HG03575 (cell line): ENCODE measurements at regions not wholly inside any gene's neighbourhood (a gene's known extent, or its start where the extent isn't known, plus 50 kb on each side); places are given as distances from the start of the nearest gene placed in this dataset.

Experiments
- ATAC-seq: cut with Tn5 transposase; IDR thresholded peaks from one replicate; pipeline ENCODE4 v1.9.1; 2021; ENCODE audit not compliant: unreplicated experiment, insufficient number of reproducible peaks, low FRiP score; ENCODE audit errors: extremely low read depth

GRCh38 chr12:4014858-4015224 lies 141.6 kb upstream of the PARP11 start:
- no peak for ATAC-seq

- ATAC-seq: no peak
These were observed 141.2 kb upstream of the PARP11 start for GRCh38 chr12:4014444-4014843.

GRCh38 chr12:4012977-4013968 lies 140.1 kb upstream of the PARP11 start:
- no peak for ATAC-seq

GRCh38 chr12:4012073-4012472 lies 138.9 kb upstream of the PARP11 start:
- ATAC-seq: no peak

GRCh38 chr12:4011597-4011996 lies 138.4 kb upstream of the PARP11 start:
- no peak for ATAC-seq

GRCh38 chr12:4009979-4010704 lies 136.9 kb upstream of the PARP11 start:
- ATAC-seq: no peak

GRCh38 chr12:4006743-4007142 lies 133.5 kb upstream of the PARP11 start:
- ATAC-seq: no peak

GRCh38 chr12:4005851-4006430 lies 132.7 kb upstream of the PARP11 start:
- no peak for ATAC-seq

GRCh38 chr12:4003576-4003975 lies 130.4 kb upstream of the PARP11 start:
- no peak for ATAC-seq

GRCh38 chr12:4002601-4003000 lies 129.4 kb upstream of the PARP11 start:
- ATAC-seq: no peak

GRCh38 chr12:4001841-4002240 lies 128.6 kb upstream of the PARP11 start:
- ATAC-seq: no peak

- ATAC-seq: no peak
These were observed 127.8 kb upstream of the PARP11 start for GRCh38 chr12:4001031-4001430.

GRCh38 chr12:3999904-4000303 lies 126.7 kb upstream of the PARP11 start:
- no peak for ATAC-seq

GRCh38 chr12:3998968-3999792 lies 126.0 kb upstream of the PARP11 start:
- no peak for ATAC-seq

GRCh38 chr12:3998397-3998796 lies 125.2 kb upstream of the PARP11 start:
- no peak for ATAC-seq

GRCh38 chr12:3996322-3996721 lies 123.1 kb upstream of the PARP11 start:
- ATAC-seq: no peak

- no peak for ATAC-seq
These were observed 122.1 kb upstream of the PARP11 start for GRCh38 chr12:3995306-3995705.

GRCh38 chr12:3994500-3994899 lies 121.3 kb upstream of the PARP11 start:
- no peak for ATAC-seq

GRCh38 chr12:3992945-3993344 lies 119.7 kb upstream of the PARP11 start:
- ATAC-seq: no peak
